ENCODE measurements at regions not wholly inside any gene's neighbourhood (a gene's known extent, or its start where the extent isn't known, plus 50 kb on each side); places are given as distances from the start of the nearest gene placed in this dataset.

- TF ChIP-seq CTCF (IDR thresholded peaks at IDR 0.05; ENCODE audit: unreplicated experiment) = no peak
- Mint-ChIP-seq H3K4me1 (ENCODE audit: low read depth, unreplicated experiment) (no peaks in the 10 kb centered on the region), H3K27ac (ENCODE audit: unreplicated experiment) (no peak overlapping the region), H3K9me3 (ENCODE audit: low read depth, unreplicated experiment) (no peaks in the 10 kb centered on the region), H3K27me3 (ENCODE audit: unreplicated experiment) (no peaks in the 10 kb centered on the region), H3K36me3 (ENCODE audit: insufficient read depth, unreplicated experiment) (no peaks in the 10 kb centered on the region), H3K4me3 (ENCODE audit: low read depth, unreplicated experiment) (no peak overlapping the region)
- no TSS peak for BruUV-seq (replicated peaks)
- CTCF ChIA-PET = no interaction called here
- no peak for DNase-seq
- intact Hi-C loops (cut with micrococcal nuclease; ENCODE audit: unreplicated experiment) = no loop called here
These were observed 245.9 kb downstream of the ERMARD start for GRCh38 chr6:169997187-169997929.

- intact Hi-C loops (cut with micrococcal nuclease; ENCODE audit: unreplicated experiment) = no loop called here
- Mint-ChIP-seq H3K9me3 (ENCODE audit: low read depth, unreplicated experiment) (no peaks in the 10 kb centered on the region), H3K4me1 (ENCODE audit: low read depth, unreplicated experiment) (no peaks in the 10 kb centered on the region), H3K4me3 (ENCODE audit: low read depth, unreplicated experiment) (no peak overlapping the region), H3K36me3 (ENCODE audit: insufficient read depth, unreplicated experiment) (no peaks in the 10 kb centered on the region), H3K27me3 (ENCODE audit: unreplicated experiment) (no peaks in the 10 kb centered on the region), H3K27ac (ENCODE audit: unreplicated experiment) (no peak overlapping the region)
- no peak for TF ChIP-seq CTCF (IDR thresholded peaks at IDR 0.05; ENCODE audit: unreplicated experiment)
- BruUV-seq (replicated peaks) = no TSS peak
- DNase-seq = no peak
- CTCF ChIA-PET = no interaction called here
These were observed 245.1 kb downstream of the ERMARD start for GRCh38 chr6:169996378-169997051.

- peaks cover 6% of the 10 kb centered on the region for H3K27me3 Mint-ChIP-seq (ENCODE audit: unreplicated experiment)
- no peaks in the 10 kb centered on the region for H3K9me3 Mint-ChIP-seq (ENCODE audit: low read depth, unreplicated experiment)
- DNase-seq = no peak
- H3K4me1 Mint-ChIP-seq (ENCODE audit: low read depth, unreplicated experiment) = no peaks in the 10 kb centered on the region
- no TSS peak for BruUV-seq (replicated peaks)
- intact Hi-C loops (cut with micrococcal nuclease; ENCODE audit: unreplicated experiment) = no loop called here
- no peak overlapping the region for H3K27ac Mint-ChIP-seq (ENCODE audit: unreplicated experiment)
- CTCF ChIA-PET = no interaction called here
- TF ChIP-seq CTCF (IDR thresholded peaks at IDR 0.05; ENCODE audit: unreplicated experiment) = no peak
- H3K4me3 Mint-ChIP-seq (ENCODE audit: low read depth, unreplicated experiment) = no peak overlapping the region
- no peaks in the 10 kb centered on the region for H3K36me3 Mint-ChIP-seq (ENCODE audit: insufficient read depth, unreplicated experiment)
These were observed 243.3 kb downstream of the ERMARD start for GRCh38 chr6:169994739-169995138.

- DNase-seq = no peak
- CTCF ChIA-PET = no interaction called here
- no peak for TF ChIP-seq CTCF (IDR thresholded peaks at IDR 0.05; ENCODE audit: unreplicated experiment)
- Mint-ChIP-seq H3K4me1 (ENCODE audit: low read depth, unreplicated experiment) (no peaks in the 10 kb centered on the region), H3K9me3 (ENCODE audit: low read depth, unreplicated experiment) (no peaks in the 10 kb centered on the region), H3K27ac (ENCODE audit: unreplicated experiment) (no peak overlapping the region), H3K4me3 (ENCODE audit: low read depth, unreplicated experiment) (no peak overlapping the region), H3K27me3 (ENCODE audit: unreplicated experiment) (peaks cover 14% of the 10 kb centered on the region), H3K36me3 (ENCODE audit: insufficient read depth, unreplicated experiment) (no peaks in the 10 kb centered on the region)
- BruUV-seq (replicated peaks) = no TSS peak
- intact Hi-C loops (cut with micrococcal nuclease; ENCODE audit: unreplicated experiment) = no loop called here
These were observed 242.5 kb downstream of the ERMARD start for GRCh38 chr6:169993861-169994481.
